HepG2 (cell line): ENCODE measurements at regions not wholly inside any gene's neighbourhood (a gene's known extent, or its start where the extent isn't known, plus 50 kb on each side); places are given as distances from the start of the nearest gene placed in this dataset.

Experiments
- ATAC-seq: fragments of 200-7000 bp; cut with Tn5 transposase; 3 replicates; pipeline ENCODE4 v1.9.1; 2020; ENCODE audit warnings: mild to moderate bottlenecking, moderate library complexity
- BruUV-seq: library from RNA; stranded (reverse); fragments of 400-500 nt; replicated peaks from 2 replicates; lab custom pipeline; 2021; lab: Mats Ljungman, UMichigan
- CTCF ChIA-PET: fragments of 300-600 bp; formaldehyde crosslinking; extraction: SDS; loops from one replicate; lab custom pipeline; 2021; ENCODE audit warnings: low total read pairs, inconsistent platforms, low intra/inter-chr PET ratio; lab: Yijun Ruan, JAX
- POLR2A ChIA-PET: fragments of 350-600 bp; sonication (Branson Sonifier 250); formaldehyde crosslinking; loops from one replicate; lab custom pipeline; 2020; ENCODE audit warnings: antibody characterized with exemption, inconsistent platforms; lab: Yijun Ruan, JAX
- DNase-seq: peaks from one replicate; pipeline ENCODE4 v3.0.0-alpha.2; 2015; ENCODE audit warnings: low spot score
- FAIRE-seq: peaks from 3 replicates; lab custom pipeline; 2011; peaks lifted over from hg19 to GRCh38; lab: Jason Lieb, UNC
- H2AFZ ChIP-seq: one replicate; pipeline ENCODE4 v1.6.1; 2011; ENCODE audit warnings: low read length, inconsistent platforms
- H3K27ac ChIP-seq: fragments of 300-600 bp; 3 replicates; pipeline ENCODE4 v1.8.0; 2011; ENCODE audit warnings: mixed run types, mild to moderate bottlenecking, mixed read lengths, low read length, inconsistent platforms; ENCODE audit not compliant: insufficient read depth; ENCODE audit errors: extremely low read length
- H3K27me3 ChIP-seq, 2 experiments: fragments of 200-600 bp in 1 of 2; 2 replicates in 1 of 2; 3 replicates in 1 of 2; pipeline versions ENCODE4 v1.6.0 to v1.8.0; 2011; ENCODE audit warnings: low read length in 2 of 2, mild to moderate bottlenecking in 2 of 2, moderate library complexity in 2 of 2, inconsistent platforms in 1 of 2; ENCODE audit not compliant: insufficient read depth in 2 of 2, control insufficient read depth in 1 of 2
- H3K36me3 ChIP-seq, 2 experiments: fragments of 200-600 bp in 1 of 2; replicated peaks in 1 of 2; 2 replicates in 1 of 2; 3 replicates in 1 of 2; pipeline versions ENCODE4 v1.5.1 to v1.8.0; 2011; ENCODE audit warnings: low read length in 2 of 2, inconsistent platforms in 1 of 2; ENCODE audit not compliant: insufficient read depth in 2 of 2, control insufficient read depth in 1 of 2
- H3K4me1 ChIP-seq: 2 replicates; pipeline ENCODE4 v1.5.1; 2012; ENCODE audit warnings: low read length, inconsistent platforms; ENCODE audit not compliant: insufficient read depth
- H3K4me2 ChIP-seq: 2 replicates; pipeline ENCODE4 v1.6.0; 2011; ENCODE audit warnings: low read depth, low read length, inconsistent platforms
- H3K4me3 ChIP-seq, 3 experiments: fragments of 200-600 bp in 1 of 3; sonication (generic), shearing (Covaris generic) in 1 of 3; replicated peaks in 1 of 3; 2 replicates each; pipeline ENCODE4 v1.5.1; 2011 to 2016; ENCODE audit warnings: low read length in 3 of 3, inconsistent platforms in 2 of 3, low read depth in 2 of 3, mild to moderate bottlenecking in 2 of 3, control low read depth in 1 of 3, mixed read lengths in 1 of 3; ENCODE audit not compliant: insufficient read depth in 1 of 3
- H3K79me2 ChIP-seq: one replicate; pipeline ENCODE4 v1.6.1; 2011; ENCODE audit warnings: low read length, inconsistent platforms; ENCODE audit not compliant: insufficient read depth
- H3K9ac ChIP-seq: 2 replicates; pipeline ENCODE4 v1.6.0; 2011; ENCODE audit warnings: mild to moderate bottlenecking, low read depth, low read length, inconsistent platforms; ENCODE audit not compliant: insufficient read depth
- H3K9me3 ChIP-seq: 2 replicates; pipeline ENCODE4 v1.5.1; 2012; ENCODE audit warnings: mild to moderate bottlenecking, low read length
- H4K20me1 ChIP-seq: 2 replicates; pipeline ENCODE4 v1.6.0; 2011; ENCODE audit warnings: inconsistent platforms, mild to moderate bottlenecking, low read length, moderate library complexity; ENCODE audit not compliant: insufficient read depth
- NFIB ChIP-seq: sonication (generic); formaldehyde crosslinking; IDR thresholded peaks from 2 replicates; pipeline ENCODE4 v1.9.0; 2021; ENCODE audit warnings: missing genetic modification reagents, mild to moderate bottlenecking, borderline replicate concordance
- NFIC ChIP-seq: IDR thresholded peaks from 2 replicates; pipeline ENCODE4 v1.6.1; 2012; ENCODE audit warnings: mild to moderate bottlenecking, low read length, inconsistent platforms
- RFXANK ChIP-seq: IDR thresholded peaks from 2 replicates; pipeline ENCODE4 v1.6.1; 2016
- SCMH1 ChIP-seq: sonication (generic); formaldehyde crosslinking; IDR thresholded peaks from 2 replicates; pipeline ENCODE4 v1.9.0; 2021; ENCODE audit warnings: missing genetic modification reagents, mild to moderate bottlenecking, borderline replicate concordance
- ZBTB42 ChIP-seq: sonication (generic); formaldehyde crosslinking; IDR thresholded peaks from 2 replicates; pipeline ENCODE4 v1.5.0; 2020; ENCODE audit warnings: mild to moderate bottlenecking, missing genetic modification reagents
- ZNF777 ChIP-seq: sonication (generic); formaldehyde crosslinking; IDR thresholded peaks from 2 replicates; pipeline ENCODE4 v1.4.0; 2020; ENCODE audit warnings: missing genetic modification reagents
- in situ Hi-C: cut with HindIII; loops from 2 replicates; pipeline ENCODE4 v1.10.0; 2017; ENCODE audit warnings: low pct_unique_long_range_greater_than_20kb; ENCODE audit not compliant: extremely low pct_ligation_motif_present
- intact Hi-C: fragments of 100-400 bp; cut with micrococcal nuclease; formaldehyde crosslinking; loops from one replicate; pipeline ENCODE4 v1.10.0; 2022; ENCODE audit not compliant: unreplicated experiment
- TF ChIP-seq, protein P1 (sequence below): sonication (generic); formaldehyde crosslinking; IDR thresholded peaks from 2 replicates; pipeline ENCODE4 v1.8.0; 2022; ENCODE audit warnings: missing genetic modification reagents, mild to moderate bottlenecking, moderate library complexity, borderline replicate concordance
- TF ChIP-seq, protein P2 (sequence below): sonication (generic); formaldehyde crosslinking; IDR thresholded peaks from 2 replicates; pipeline ENCODE4 v1.4.0; 2020; ENCODE audit warnings: missing genetic modification reagents, borderline replicate concordance
- TF ChIP-seq, protein P3 (sequence below): sonication (generic); formaldehyde crosslinking; IDR thresholded peaks from 2 replicates; pipeline ENCODE4 v1.8.1; 2023; ENCODE audit warnings: mild to moderate bottlenecking, missing genetic modification reagents
- TF ChIP-seq, protein P4 (sequence below): sonication (generic); formaldehyde crosslinking; IDR thresholded peaks from 2 replicates; pipeline ENCODE4 v1.8.1; 2023; ENCODE audit warnings: missing genetic modification reagents, inconsistent platforms, borderline replicate concordance
- TF ChIP-seq, protein P5 (sequence below): sonication (generic); formaldehyde crosslinking; IDR thresholded peaks from 2 replicates; pipeline ENCODE4 v1.9.0; 2021; ENCODE audit warnings: missing genetic modification reagents, borderline replicate concordance

DNA sequence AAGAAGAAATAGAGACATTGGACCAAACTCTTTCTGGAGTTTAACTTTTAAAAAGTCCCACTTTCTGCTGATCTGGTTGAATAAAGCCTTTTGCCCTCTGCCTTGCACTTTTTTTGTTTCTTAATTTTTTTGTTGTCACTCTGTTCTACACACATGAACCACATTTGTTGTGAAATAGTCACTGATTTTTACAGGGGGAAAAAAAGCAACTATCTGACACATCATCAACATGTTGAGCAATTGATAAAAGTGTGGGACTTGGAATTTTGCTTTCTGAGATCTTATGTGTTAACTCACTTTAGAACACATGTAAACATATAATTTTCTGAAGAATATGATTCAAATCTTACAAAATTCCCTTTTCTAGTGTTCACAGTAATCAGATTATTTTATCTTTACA, 414.8 kb upstream of the FIGN start (continued):
- TF ChIP-seq, protein P1, sequence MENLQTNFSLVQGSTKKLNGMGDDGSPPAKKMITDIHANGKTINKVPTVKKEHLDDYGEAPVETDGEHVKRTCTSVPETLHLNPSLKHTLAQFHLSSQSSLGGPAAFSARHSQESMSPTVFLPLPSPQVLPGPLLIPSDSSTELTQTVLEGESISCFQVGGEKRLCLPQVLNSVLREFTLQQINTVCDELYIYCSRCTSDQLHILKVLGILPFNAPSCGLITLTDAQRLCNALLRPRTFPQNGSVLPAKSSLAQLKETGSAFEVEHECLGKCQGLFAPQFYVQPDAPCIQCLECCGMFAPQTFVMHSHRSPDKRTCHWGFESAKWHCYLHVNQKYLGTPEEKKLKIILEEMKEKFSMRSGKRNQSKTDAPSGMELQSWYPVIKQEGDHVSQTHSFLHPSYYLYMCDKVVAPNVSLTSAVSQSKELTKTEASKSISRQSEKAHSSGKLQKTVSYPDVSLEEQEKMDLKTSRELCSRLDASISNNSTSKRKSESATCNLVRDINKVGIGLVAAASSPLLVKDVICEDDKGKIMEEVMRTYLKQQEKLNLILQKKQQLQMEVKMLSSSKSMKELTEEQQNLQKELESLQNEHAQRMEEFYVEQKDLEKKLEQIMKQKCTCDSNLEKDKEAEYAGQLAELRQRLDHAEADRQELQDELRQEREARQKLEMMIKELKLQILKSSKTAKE (CRISPR knock-in tag): no peak

DNA sequence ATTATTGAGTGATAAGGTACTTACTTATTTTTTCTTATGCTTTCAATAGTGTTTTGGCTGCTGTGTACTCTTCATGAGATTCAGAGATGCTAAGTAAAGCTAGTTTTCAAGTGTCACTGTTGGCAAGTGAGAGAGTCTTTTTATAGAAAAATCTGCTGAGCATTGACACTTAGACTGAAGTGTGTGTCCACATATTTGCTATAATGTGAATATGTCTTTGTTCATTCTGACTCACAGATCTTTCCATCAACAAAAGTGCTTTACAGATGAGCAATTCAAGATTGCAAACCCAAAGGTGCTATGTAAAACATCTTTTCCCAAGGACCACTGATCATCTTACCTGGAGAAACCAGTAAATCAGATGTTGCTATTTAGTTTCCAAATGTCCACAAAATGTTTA, 410.6 kb upstream of the FIGN start:
- no peaks in the 10 kb centered on the region for H3K4me1 ChIP-seq
- no peak overlapping the region for H3K27ac ChIP-seq
- H3K4me3 ChIP-seq: no peak overlapping the region
- intact Hi-C loops (no loop called here), in situ Hi-C loops (no loop called here)
- FAIRE-seq (no peak), ATAC-seq (no peak), DNase-seq (no peak)
- no peak overlapping the region for H2AFZ ChIP-seq
- no peak overlapping the region for H3K9ac ChIP-seq
- H3K4me2 ChIP-seq: no peak overlapping the region
- no peaks in the 10 kb centered on the region for H3K27me3 ChIP-seq
- ChIA-PET POLR2A (no interaction called here), CTCF (no interaction called here)
- H4K20me1 ChIP-seq: no peaks in the 10 kb centered on the region
- no peaks in the 10 kb centered on the region for H3K79me2 ChIP-seq
- no peaks in the 10 kb centered on the region for H3K9me3 ChIP-seq
- no TSS peak for BruUV-seq
- H3K36me3 ChIP-seq: no peaks in the 10 kb centered on the region
- no peak for TF ChIP-seq NFIB (CRISPR knock-in tag)
- TF ChIP-seq, protein P2, sequence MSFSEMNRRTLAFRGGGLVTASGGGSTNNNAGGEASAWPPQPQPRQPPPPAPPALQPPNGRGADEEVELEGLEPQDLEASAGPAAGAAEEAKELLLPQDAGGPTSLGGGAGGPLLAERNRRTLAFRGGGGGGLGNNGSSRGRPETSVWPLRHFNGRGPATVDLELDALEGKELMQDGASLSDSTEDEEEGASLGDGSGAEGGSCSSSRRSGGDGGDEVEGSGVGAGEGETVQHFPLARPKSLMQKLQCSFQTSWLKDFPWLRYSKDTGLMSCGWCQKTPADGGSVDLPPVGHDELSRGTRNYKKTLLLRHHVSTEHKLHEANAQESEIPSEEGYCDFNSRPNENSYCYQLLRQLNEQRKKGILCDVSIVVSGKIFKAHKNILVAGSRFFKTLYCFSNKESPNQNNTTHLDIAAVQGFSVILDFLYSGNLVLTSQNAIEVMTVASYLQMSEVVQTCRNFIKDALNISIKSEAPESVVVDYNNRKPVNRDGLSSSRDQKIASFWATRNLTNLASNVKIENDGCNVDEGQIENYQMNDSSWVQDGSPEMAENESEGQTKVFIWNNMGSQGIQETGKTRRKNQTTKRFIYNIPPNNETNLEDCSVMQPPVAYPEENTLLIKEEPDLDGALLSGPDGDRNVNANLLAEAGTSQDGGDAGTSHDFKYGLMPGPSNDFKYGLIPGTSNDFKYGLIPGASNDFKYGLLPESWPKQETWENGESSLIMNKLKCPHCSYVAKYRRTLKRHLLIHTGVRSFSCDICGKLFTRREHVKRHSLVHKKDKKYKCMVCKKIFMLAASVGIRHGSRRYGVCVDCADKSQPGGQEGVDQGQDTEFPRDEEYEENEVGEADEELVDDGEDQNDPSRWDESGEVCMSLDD (CRISPR knock-in tag): no peak
- no peak for TF ChIP-seq NFIC
- TF ChIP-seq ZBTB42: no peak
- TF ChIP-seq ZNF777: no peak
- TF ChIP-seq, protein P3, sequence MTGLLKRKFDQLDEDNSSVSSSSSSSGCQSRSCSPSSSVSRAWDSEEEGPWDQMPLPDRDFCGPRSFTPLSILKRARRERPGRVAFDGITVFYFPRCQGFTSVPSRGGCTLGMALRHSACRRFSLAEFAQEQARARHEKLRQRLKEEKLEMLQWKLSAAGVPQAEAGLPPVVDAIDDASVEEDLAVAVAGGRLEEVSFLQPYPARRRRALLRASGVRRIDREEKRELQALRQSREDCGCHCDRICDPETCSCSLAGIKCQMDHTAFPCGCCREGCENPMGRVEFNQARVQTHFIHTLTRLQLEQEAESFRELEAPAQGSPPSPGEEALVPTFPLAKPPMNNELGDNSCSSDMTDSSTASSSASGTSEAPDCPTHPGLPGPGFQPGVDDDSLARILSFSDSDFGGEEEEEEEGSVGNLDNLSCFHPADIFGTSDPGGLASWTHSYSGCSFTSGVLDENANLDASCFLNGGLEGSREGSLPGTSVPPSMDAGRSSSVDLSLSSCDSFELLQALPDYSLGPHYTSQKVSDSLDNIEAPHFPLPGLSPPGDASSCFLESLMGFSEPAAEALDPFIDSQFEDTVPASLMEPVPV (CRISPR knock-in tag): no peak
- TF ChIP-seq SCMH1 (CRISPR knock-in tag): no peak
- TF ChIP-seq, protein P4, sequence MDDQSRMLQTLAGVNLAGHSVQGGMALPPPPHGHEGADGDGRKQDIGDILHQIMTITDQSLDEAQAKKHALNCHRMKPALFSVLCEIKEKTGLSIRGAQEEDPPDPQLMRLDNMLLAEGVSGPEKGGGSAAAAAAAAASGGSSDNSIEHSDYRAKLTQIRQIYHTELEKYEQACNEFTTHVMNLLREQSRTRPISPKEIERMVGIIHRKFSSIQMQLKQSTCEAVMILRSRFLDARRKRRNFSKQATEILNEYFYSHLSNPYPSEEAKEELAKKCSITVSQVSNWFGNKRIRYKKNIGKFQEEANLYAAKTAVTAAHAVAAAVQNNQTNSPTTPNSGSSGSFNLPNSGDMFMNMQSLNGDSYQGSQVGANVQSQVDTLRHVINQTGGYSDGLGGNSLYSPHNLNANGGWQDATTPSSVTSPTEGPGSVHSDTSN: no peak
- TF ChIP-seq, protein P5, sequence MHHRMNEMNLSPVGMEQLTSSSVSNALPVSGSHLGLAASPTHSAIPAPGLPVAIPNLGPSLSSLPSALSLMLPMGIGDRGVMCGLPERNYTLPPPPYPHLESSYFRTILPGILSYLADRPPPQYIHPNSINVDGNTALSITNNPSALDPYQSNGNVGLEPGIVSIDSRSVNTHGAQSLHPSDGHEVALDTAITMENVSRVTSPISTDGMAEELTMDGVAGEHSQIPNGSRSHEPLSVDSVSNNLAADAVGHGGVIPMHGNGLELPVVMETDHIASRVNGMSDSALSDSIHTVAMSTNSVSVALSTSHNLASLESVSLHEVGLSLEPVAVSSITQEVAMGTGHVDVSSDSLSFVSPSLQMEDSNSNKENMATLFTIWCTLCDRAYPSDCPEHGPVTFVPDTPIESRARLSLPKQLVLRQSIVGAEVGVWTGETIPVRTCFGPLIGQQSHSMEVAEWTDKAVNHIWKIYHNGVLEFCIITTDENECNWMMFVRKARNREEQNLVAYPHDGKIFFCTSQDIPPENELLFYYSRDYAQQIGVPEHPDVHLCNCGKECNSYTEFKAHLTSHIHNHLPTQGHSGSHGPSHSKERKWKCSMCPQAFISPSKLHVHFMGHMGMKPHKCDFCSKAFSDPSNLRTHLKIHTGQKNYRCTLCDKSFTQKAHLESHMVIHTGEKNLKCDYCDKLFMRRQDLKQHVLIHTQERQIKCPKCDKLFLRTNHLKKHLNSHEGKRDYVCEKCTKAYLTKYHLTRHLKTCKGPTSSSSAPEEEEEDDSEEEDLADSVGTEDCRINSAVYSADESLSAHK (CRISPR knock-in tag): no peak
- TF ChIP-seq RFXANK (CRISPR knock-in tag): no peak
